IMR-90 (cell line): ENCODE measurements at regions not wholly inside any gene's neighbourhood (a gene's known extent, or its start where the extent isn't known, plus 50 kb on each side); places are given as distances from the start of the nearest gene placed in this dataset.
"Not testable (repeated sequence)": the region's sequence is repeated elsewhere in the genome, so short reads cannot be mapped to it uniquely, and the experiment has no call there.

ENCODE experiments used
- ATAC-seq: fragments of 200-7000 bp; cut with Tn5 transposase; 2 replicates; pipeline ENCODE4 v1.9.1; 2020; ENCODE audit warnings: low read depth, mild to moderate bottlenecking, moderate library complexity
- BruUV-seq: library from RNA; stranded (reverse); fragments of 400-500 nt; replicated peaks from 2 replicates; lab custom pipeline; 2021; lab: Mats Ljungman, UMichigan
- CTCF ChIA-PET: fragments of 300-600 bp; formaldehyde crosslinking; extraction: SDS; loops from one replicate; lab custom pipeline; 2021; ENCODE audit warnings: antibody characterized with exemption; lab: Yijun Ruan, JAX
- POLR2A ChIA-PET: fragments of 300-600 bp; sonication (Branson Sonifier 250); formaldehyde crosslinking; loops from one replicate; lab custom pipeline; 2022; ENCODE audit warnings: antibody characterized with exemption; ENCODE audit not compliant: unreplicated experiment; lab: Charles Lee
- DNase-seq: peaks from one replicate; pipeline ENCODE4 v3.0.0; 2013
- H2AFZ ChIP-seq: replicated peaks from 2 replicates; pipeline ENCODE3; 2013; ENCODE audit warnings: low read length, mild to moderate bottlenecking; ENCODE audit not compliant: poor library complexity
- H2AK5ac ChIP-seq: 2 replicates; pipeline ENCODE4 v1.6.1; 2013; ENCODE audit warnings: low read depth, low read length, inconsistent platforms
- H2AK9ac ChIP-seq: replicated peaks from 2 replicates; pipeline ENCODE3; 2013; ENCODE audit warnings: mild to moderate bottlenecking, low read depth, low read length, moderate library complexity; ENCODE audit not compliant: poor library complexity
- H2BK120ac ChIP-seq: 2 replicates; pipeline ENCODE4 v1.6.1; 2013; ENCODE audit warnings: low read depth, low read length, inconsistent platforms
- H2BK15ac ChIP-seq: 3 replicates; pipeline ENCODE4 v1.6.1; 2013; ENCODE audit warnings: low read depth, low read length, inconsistent platforms
- H2BK20ac ChIP-seq: 2 replicates; pipeline ENCODE4 v1.6.1; 2013; ENCODE audit warnings: low read depth, mild to moderate bottlenecking, inconsistent platforms, low read length, moderate library complexity
- H2BK5ac ChIP-seq: 2 replicates; pipeline ENCODE4 v1.6.1; 2013; ENCODE audit warnings: mild to moderate bottlenecking, low read depth, low read length, inconsistent platforms; ENCODE audit not compliant: poor library complexity, severe bottlenecking
- H3K14ac ChIP-seq: replicated peaks from 2 replicates; pipeline ENCODE4 v1.6.1; 2013; ENCODE audit warnings: low read depth, low read length, inconsistent platforms
- H3K18ac ChIP-seq: 2 replicates; pipeline ENCODE4 v1.6.1; 2013; ENCODE audit warnings: low read depth, low read length, control low read depth
- H3K23ac ChIP-seq: 2 replicates; pipeline ENCODE4 v1.6.1; 2013; ENCODE audit warnings: low read depth, low read length, inconsistent platforms
- H3K27ac ChIP-seq: 2 replicates; pipeline ENCODE4 v1.5.1; 2013; ENCODE audit warnings: mild to moderate bottlenecking, control low read depth, low read length; ENCODE audit not compliant: insufficient read depth
- H3K27me3 ChIP-seq: 2 replicates; pipeline ENCODE4 v1.6.1; 2013; ENCODE audit warnings: low read length; ENCODE audit not compliant: control insufficient read depth, insufficient read depth
- H3K36me3 ChIP-seq: 2 replicates; pipeline ENCODE4 v1.6.1; 2013; ENCODE audit warnings: low read length, mixed read lengths; ENCODE audit not compliant: control insufficient read depth, insufficient read depth
- H3K4ac ChIP-seq: 2 replicates; pipeline ENCODE4 v1.6.1; 2013; ENCODE audit warnings: low read depth, low read length, inconsistent platforms
- H3K4me1 ChIP-seq: 2 replicates; pipeline ENCODE4 v1.6.1; 2013; ENCODE audit warnings: low read length, mixed read lengths; ENCODE audit not compliant: control insufficient read depth, insufficient read depth
- H3K4me2 ChIP-seq: 2 replicates; pipeline ENCODE4 v1.6.1; 2013; ENCODE audit warnings: low read depth, mild to moderate bottlenecking, control low read depth, low read length, moderate library complexity
- H3K4me3 ChIP-seq: 2 replicates; pipeline ENCODE4 v1.5.1; 2013; ENCODE audit warnings: low read depth, mild to moderate bottlenecking, control low read depth, low read length, moderate library complexity; ENCODE audit not compliant: insufficient read depth
- H3K56ac ChIP-seq: 2 replicates; pipeline ENCODE4 v1.6.1; 2013; ENCODE audit warnings: low read length, inconsistent platforms; ENCODE audit not compliant: insufficient read depth; ENCODE audit errors: extremely low read depth
- H3K79me1 ChIP-seq, 2 experiments: 2 replicates each; pipeline ENCODE4 v1.6.1; 2013; ENCODE audit warnings: low read length in 2 of 2, inconsistent platforms in 1 of 2, low read depth in 1 of 2
- H3K9ac ChIP-seq: 2 replicates; pipeline ENCODE4 v1.6.1; 2013; ENCODE audit warnings: low read depth, low read length, control low read depth
- H3K9me1 ChIP-seq: 2 replicates; pipeline ENCODE4 v1.6.1; 2013; ENCODE audit warnings: low read length, inconsistent platforms; ENCODE audit not compliant: insufficient read depth
- H3K9me3 ChIP-seq: 2 replicates; pipeline ENCODE4 v1.6.1; 2013; ENCODE audit warnings: low read length; ENCODE audit not compliant: control insufficient read depth, insufficient read depth
- H4K20me1 ChIP-seq: 2 replicates; pipeline ENCODE4 v1.6.1; 2013; ENCODE audit warnings: low read length, inconsistent platforms; ENCODE audit not compliant: insufficient read depth
- H4K5ac ChIP-seq: 2 replicates; pipeline ENCODE4 v1.6.1; 2013; ENCODE audit warnings: mild to moderate bottlenecking, low read depth, low read length, control low read depth
- H4K8ac ChIP-seq, 2 experiments: 2 replicates each; pipeline ENCODE4 v1.6.1; 2013; ENCODE audit warnings: low read depth in 2 of 2, low read length in 2 of 2, control low read depth in 1 of 2, inconsistent platforms in 1 of 2
- H4K91ac ChIP-seq: 2 replicates; pipeline ENCODE4 v1.6.1; 2013; ENCODE audit warnings: low read depth, low read length, inconsistent platforms; ENCODE audit not compliant: insufficient read depth
- BHLHE40 ChIP-seq: fragments of 150-350 bp; IDR thresholded peaks from 2 replicates; pipeline ENCODE4 v1.6.1; 2016; ENCODE audit warnings: mild to moderate bottlenecking, low read depth, low read length
- CEBPB ChIP-seq: IDR thresholded peaks from 2 replicates; pipeline ENCODE4 v1.6.1; 2012; ENCODE audit warnings: low read depth, low read length, improper control_type of control experiment
- CTCF ChIP-seq: conservative IDR thresholded peaks from 2 replicates; pipeline ENCODE4 v1.5.1; 2012; ENCODE audit warnings: mild to moderate bottlenecking, low read depth, low read length, improper control_type of control experiment
- FOS ChIP-seq: fragments of 150-350 bp; IDR thresholded peaks from 2 replicates; pipeline ENCODE4 v1.6.1; 2016; ENCODE audit warnings: low read depth, low read length
- NFE2L2 ChIP-seq: fragments of 150-350 bp; IDR thresholded peaks from 2 replicates; pipeline ENCODE4 v1.6.1; 2016; ENCODE audit warnings: low read depth, mild to moderate bottlenecking, low read length
- RAD21 ChIP-seq: IDR thresholded peaks from 2 replicates; pipeline ENCODE4 v1.6.1; 2012; ENCODE audit warnings: low read length, improper control_type of control experiment
- SMC3 ChIP-seq: fragments of 150-350 bp; IDR thresholded peaks from 2 replicates; pipeline ENCODE4 v1.6.1; 2016; ENCODE audit warnings: low read depth, mild to moderate bottlenecking, antibody characterized with exemption, low read length, moderate library complexity
- WGBS, 2 experiments: methylation state at CpG; one replicate each; pipeline versions ENCODE4 v1.1.5 to v1.1.7; 2013; ENCODE audit warnings: missing lambda C conversion rate in 2 of 2; ENCODE audit not compliant: insufficient read length in 1 of 2; ENCODE audit errors: extremely low coverage in 2 of 2; 5-methylcytosine and 5-hydroxymethylcytosine counted together
- dilution Hi-C: fragments of 300-500 bp; cut with HindIII; formaldehyde crosslinking; loops from one replicate; pipeline ENCODE4 v1.14.3; 2018; ENCODE audit warnings: low sequenced_read_pairs; ENCODE audit not compliant: unreplicated experiment
- in situ Hi-C: fragments of 300-500 bp; cut with MboI; formaldehyde crosslinking; loops from 3 replicates; pipeline ENCODE4 v1.14.3; 2019; ENCODE audit warnings: low sequenced_read_pairs, inconsistent platforms, mixed read lengths
- intact Hi-C: fragments of 100-400 bp; cut with micrococcal nuclease; formaldehyde crosslinking; loops from 2 replicates; pipeline ENCODE4 v1.10.0; 2022
- TF ChIP-seq, protein P1 (sequence below): fragments of 150-350 bp; IDR thresholded peaks from 2 replicates; pipeline ENCODE4 v1.6.1; 2017; ENCODE audit warnings: mild to moderate bottlenecking, antibody characterized with exemption, low read length, low read depth

DNA sequence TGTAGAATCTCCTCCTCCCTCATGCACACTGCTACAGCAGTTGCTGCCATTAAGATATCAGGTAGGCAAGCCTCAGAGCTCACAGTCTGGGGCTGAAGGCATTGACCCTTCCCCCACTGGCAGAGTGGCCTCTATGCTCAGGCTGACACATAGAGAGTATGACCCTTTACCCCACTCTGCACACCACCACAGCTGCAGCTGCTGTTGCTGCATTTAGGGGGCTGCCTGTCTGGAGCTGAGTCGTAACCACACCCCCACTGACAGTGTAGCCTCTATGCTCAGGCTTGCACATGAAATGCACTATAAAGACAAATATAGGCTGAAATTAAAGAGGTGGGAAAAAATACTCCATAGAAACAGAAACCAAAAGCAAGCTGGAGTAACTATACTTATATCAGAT is 289.3 kb upstream of the PABPC4L start:
- Histone ChIP-seq H3K9me3 (peaks cover 5% of the 10 kb centered on the region), H3K4me1 (no peaks in the 10 kb centered on the region), H2AK9ac (no peak overlapping the region), H2BK15ac (no peak overlapping the region), H2BK120ac (no peak overlapping the region), H3K27ac (no peak overlapping the region), H3K79me1 (no peaks in the 10 kb centered on the region), H2BK20ac (no peak overlapping the region), H4K20me1 (no peaks in the 10 kb centered on the region), H3K4me2 (no peak overlapping the region), H3K36me3 (no peaks in the 10 kb centered on the region), H3K14ac (no peak overlapping the region), H4K5ac (no peak overlapping the region), H3K9me1 (no peaks in the 10 kb centered on the region), H3K18ac (no peak overlapping the region), H2BK5ac (no peak overlapping the region), H3K9ac (no peak overlapping the region), H3K23ac (no peak overlapping the region), H3K27me3 (no peaks in the 10 kb centered on the region), H3K4me3 (no peak overlapping the region), H2AFZ (no peak overlapping the region), H2AK5ac (no peak overlapping the region), H3K4ac (no peak overlapping the region), H4K8ac (no peak overlapping the region), H3K56ac (no peak overlapping the region), H4K91ac (no peak overlapping the region)
- in situ Hi-C loops, result no loop called here
- dilution Hi-C loops, result no loop called here
- WGBS, 2 experiments, result no CpG with 5 or more reads among the region's 1 CpG
- ATAC-seq (no peak), DNase-seq (no peak)
- ChIA-PET POLR2A (no interaction called here), CTCF (no interaction called here)
- no peak for TF ChIP-seq CEBPB
- no peak for TF ChIP-seq BHLHE40
- TF ChIP-seq FOS, result no peak
- no peak for TF ChIP-seq RAD21
- TF ChIP-seq SMC3, result no peak
- TF ChIP-seq, protein P1, sequence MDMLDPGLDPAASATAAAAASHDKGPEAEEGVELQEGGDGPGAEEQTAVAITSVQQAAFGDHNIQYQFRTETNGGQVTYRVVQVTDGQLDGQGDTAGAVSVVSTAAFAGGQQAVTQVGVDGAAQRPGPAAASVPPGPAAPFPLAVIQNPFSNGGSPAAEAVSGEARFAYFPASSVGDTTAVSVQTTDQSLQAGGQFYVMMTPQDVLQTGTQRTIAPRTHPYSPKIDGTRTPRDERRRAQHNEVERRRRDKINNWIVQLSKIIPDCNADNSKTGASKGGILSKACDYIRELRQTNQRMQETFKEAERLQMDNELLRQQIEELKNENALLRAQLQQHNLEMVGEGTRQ, result no peak
- TF ChIP-seq NFE2L2, result no peak
- no peak for TF ChIP-seq CTCF
- intact Hi-C loops, result no loop called here
- no TSS peak for BruUV-seq

- H3K4me1 ChIP-seq, H2AFZ ChIP-seq, POLR2A ChIA-PET, in situ Hi-C loops, H3K9me1 ChIP-seq, ATAC-seq, dilution Hi-C loops, H2AK9ac ChIP-seq, H4K8ac ChIP-seq, H4K20me1 ChIP-seq, H4K5ac ChIP-seq, H3K27me3 ChIP-seq, H2BK5ac ChIP-seq, H3K56ac ChIP-seq, H3K4me2 ChIP-seq, H3K14ac ChIP-seq, H2BK15ac ChIP-seq, H3K27ac ChIP-seq, intact Hi-C loops, H3K23ac ChIP-seq, CTCF ChIA-PET, H3K4me3 ChIP-seq, H4K91ac ChIP-seq, H3K79me1 ChIP-seq, H3K18ac ChIP-seq, BruUV-seq, H3K36me3 ChIP-seq, H2AK5ac ChIP-seq, H3K4ac ChIP-seq, DNase-seq, H3K9me3 ChIP-seq, H2BK120ac ChIP-seq, H3K9ac ChIP-seq, H2BK20ac ChIP-seq: not testable (repeated sequence)
- whole genome bisulfite sequencing, 2 experiments, result no CpG with 5 or more reads among the region's 3 CpGs
Observed at GRCh38 chr4:134483514-134483913, 281.9 kb upstream of the PABPC4L start.
